ENCODE measurements at regions not wholly inside any gene's neighbourhood (a gene's known extent, or its start where the extent isn't known, plus 50 kb on each side); places are given as distances from the start of the nearest gene placed in this dataset.

DNA sequence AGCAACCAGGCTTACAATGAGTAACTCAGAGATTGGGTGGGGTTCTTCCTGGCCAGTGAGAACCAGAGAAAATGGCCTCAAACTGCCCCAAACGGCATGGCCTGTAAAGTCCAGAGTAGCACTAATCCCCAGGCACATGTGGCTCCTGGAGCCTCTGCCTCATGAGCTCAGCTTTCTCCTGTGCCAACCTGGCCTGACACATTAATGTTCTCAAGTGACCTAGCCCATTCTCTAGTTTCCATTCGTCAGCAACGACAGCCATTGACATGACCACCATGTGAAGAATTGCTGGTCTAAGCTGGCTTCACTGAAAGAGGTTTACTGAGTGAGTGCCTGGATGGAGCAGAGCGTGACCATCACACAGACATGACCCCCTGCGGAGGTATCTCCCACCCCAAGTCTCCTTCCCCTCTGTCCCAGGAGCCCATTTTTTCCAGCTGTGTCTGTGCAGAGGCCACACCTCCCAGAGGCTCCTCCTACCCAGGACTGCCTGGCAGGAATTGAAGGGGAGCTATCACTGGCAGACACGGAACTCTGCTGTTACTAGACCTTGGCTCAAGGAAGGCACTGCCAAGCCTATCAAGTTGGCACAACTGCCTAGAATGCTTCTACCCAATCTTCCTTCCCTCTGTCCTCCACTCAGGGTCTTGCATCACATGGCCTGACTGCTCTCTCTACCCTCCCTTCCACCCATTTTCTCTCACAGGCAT lies 59.0 kb upstream of the BOD1 start (continued):
- TF ChIP-seq, protein P1, sequence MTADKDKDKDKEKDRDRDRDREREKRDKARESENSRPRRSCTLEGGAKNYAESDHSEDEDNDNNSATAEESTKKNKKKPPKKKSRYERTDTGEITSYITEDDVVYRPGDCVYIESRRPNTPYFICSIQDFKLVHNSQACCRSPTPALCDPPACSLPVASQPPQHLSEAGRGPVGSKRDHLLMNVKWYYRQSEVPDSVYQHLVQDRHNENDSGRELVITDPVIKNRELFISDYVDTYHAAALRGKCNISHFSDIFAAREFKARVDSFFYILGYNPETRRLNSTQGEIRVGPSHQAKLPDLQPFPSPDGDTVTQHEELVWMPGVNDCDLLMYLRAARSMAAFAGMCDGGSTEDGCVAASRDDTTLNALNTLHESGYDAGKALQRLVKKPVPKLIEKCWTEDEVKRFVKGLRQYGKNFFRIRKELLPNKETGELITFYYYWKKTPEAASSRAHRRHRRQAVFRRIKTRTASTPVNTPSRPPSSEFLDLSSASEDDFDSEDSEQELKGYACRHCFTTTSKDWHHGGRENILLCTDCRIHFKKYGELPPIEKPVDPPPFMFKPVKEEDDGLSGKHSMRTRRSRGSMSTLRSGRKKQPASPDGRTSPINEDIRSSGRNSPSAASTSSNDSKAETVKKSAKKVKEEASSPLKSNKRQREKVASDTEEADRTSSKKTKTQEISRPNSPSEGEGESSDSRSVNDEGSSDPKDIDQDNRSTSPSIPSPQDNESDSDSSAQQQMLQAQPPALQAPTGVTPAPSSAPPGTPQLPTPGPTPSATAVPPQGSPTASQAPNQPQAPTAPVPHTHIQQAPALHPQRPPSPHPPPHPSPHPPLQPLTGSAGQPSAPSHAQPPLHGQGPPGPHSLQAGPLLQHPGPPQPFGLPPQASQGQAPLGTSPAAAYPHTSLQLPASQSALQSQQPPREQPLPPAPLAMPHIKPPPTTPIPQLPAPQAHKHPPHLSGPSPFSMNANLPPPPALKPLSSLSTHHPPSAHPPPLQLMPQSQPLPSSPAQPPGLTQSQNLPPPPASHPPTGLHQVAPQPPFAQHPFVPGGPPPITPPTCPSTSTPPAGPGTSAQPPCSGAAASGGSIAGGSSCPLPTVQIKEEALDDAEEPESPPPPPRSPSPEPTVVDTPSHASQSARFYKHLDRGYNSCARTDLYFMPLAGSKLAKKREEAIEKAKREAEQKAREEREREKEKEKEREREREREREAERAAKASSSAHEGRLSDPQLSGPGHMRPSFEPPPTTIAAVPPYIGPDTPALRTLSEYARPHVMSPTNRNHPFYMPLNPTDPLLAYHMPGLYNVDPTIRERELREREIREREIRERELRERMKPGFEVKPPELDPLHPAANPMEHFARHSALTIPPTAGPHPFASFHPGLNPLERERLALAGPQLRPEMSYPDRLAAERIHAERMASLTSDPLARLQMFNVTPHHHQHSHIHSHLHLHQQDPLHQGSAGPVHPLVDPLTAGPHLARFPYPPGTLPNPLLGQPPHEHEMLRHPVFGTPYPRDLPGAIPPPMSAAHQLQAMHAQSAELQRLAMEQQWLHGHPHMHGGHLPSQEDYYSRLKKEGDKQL (CRISPR knock-in tag; IDR thresholded peaks at IDR 0.05; ENCODE audit: borderline replicate concordance), result no peak
- TF ChIP-seq ZNF316 (IDR thresholded peaks at IDR 0.05) (no peak), NBN (IDR thresholded peaks at IDR 0.05; ENCODE audit: low read depth) (no peak)

DNA sequence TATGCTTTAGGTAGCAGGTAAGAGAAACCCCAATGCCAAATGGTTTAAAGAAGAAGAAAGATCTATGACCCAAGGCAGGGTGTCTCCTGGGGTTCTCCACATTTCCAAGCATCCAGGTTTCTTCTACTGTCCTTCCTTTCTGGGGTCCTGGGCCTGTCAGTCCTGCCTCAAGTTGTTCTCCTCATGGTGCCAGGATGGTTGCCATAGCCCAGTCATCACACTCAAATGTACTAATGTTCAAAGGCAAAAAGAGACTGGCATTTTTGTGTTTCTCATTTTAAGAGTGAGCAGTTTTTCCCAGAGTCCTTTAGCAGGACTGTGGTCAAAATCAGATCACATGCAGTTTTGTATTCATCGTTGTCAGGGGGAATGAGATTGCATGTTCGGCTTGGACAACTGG lies 59.9 kb upstream of the BOD1 start:
- TF ChIP-seq SLC30A9 (CRISPR knock-in tag; IDR thresholded peaks at IDR 0.05) (no peak), ZNF23 (CRISPR knock-in tag; IDR thresholded peaks at IDR 0.05) (no peak), KDM1A (IDR thresholded peaks at IDR 0.05) (peak; percentile 24 to 41; a peak in 2 of 4 replicates), RBM25 (IDR thresholded peaks at IDR 0.05; ENCODE audit: low read depth, low read length, severe bottlenecking) (peak; percentile 75), BCOR (IDR thresholded peaks at IDR 0.05) (peak; percentile 22; the same call in 1 of the 2 replicates)
- Histone ChIP-seq H2AFZ (ENCODE audit: low read depth, low read length) (no peak overlapping the region), H3K4me2 (ENCODE audit: insufficient read depth, low read length) (no peak overlapping the region), H3K4me3 (no peak overlapping the region), H3K27me3 (ENCODE audit: control insufficient read depth in 2 of 2, insufficient read depth in 2 of 2, low read length in 2 of 2) (no peaks in the 10 kb centered on the region), H3K4me1 (replicated peaks in 1 of 2; ENCODE audit: control insufficient read depth in 2 of 2, insufficient read depth in 2 of 2, low read length in 2 of 2) (peaks cover 1 to 3% of the 10 kb centered on the region in 2 experiments; a peak in 4 of 5 replicates), H3K36me3 (ENCODE audit: control insufficient read depth, insufficient read depth, low read length) (no peaks in the 10 kb centered on the region), H3K79me2 (ENCODE audit: control insufficient read depth, insufficient read depth, low read length) (no peaks in the 10 kb centered on the region), H3K9me1 (ENCODE audit: control insufficient read depth, insufficient read depth, low read length) (no peaks in the 10 kb centered on the region), H3K27ac (ENCODE audit: extremely low read depth, low read depth, low read length) (no peak overlapping the region), H3K9ac (ENCODE audit: insufficient read depth in 1 of 2, low read depth in 2 of 2, low read length in 2 of 2) (no peak overlapping the region), H3K9me3 (replicated peaks; ENCODE audit: control insufficient read depth, insufficient read depth, low read depth, low read length) (peaks cover 3% of the 10 kb centered on the region; the same call in 1 of the 2 replicates), H4K20me1 (replicated peaks; ENCODE audit: control insufficient read depth, insufficient read depth, low read length) (no peaks in the 10 kb centered on the region)
- no peak for ATAC-seq
- WGBS (ENCODE audit: insufficient coverage, low coverage, missing lambda C conversion rate), result 8% methylated on average over 2 of the region's 2 CpGs
- peak; percentile 6 for FAIRE-seq
- DNase-seq (ENCODE audit: extremely low read depth in 1 of 4, low spot score in 3 of 4), result no peak
- in situ Hi-C loops (cut with MboI), result no loop called here
- POLR2A ChIA-PET, result no interaction called here
- intact Hi-C loops (cut with micrococcal nuclease), result no loop called here
- no TSS peak for BruUV-seq (replicated peaks)
- CTCF ChIA-PET (ENCODE audit: low intra/inter-chr PET ratio), result no interaction called here

All from K562 (cell line).